ENCODE measurements at regions not wholly inside any gene's neighbourhood (a gene's known extent, or its start where the extent isn't known, plus 50 kb on each side); places are given as distances from the start of the nearest gene placed in this dataset.

DNA sequence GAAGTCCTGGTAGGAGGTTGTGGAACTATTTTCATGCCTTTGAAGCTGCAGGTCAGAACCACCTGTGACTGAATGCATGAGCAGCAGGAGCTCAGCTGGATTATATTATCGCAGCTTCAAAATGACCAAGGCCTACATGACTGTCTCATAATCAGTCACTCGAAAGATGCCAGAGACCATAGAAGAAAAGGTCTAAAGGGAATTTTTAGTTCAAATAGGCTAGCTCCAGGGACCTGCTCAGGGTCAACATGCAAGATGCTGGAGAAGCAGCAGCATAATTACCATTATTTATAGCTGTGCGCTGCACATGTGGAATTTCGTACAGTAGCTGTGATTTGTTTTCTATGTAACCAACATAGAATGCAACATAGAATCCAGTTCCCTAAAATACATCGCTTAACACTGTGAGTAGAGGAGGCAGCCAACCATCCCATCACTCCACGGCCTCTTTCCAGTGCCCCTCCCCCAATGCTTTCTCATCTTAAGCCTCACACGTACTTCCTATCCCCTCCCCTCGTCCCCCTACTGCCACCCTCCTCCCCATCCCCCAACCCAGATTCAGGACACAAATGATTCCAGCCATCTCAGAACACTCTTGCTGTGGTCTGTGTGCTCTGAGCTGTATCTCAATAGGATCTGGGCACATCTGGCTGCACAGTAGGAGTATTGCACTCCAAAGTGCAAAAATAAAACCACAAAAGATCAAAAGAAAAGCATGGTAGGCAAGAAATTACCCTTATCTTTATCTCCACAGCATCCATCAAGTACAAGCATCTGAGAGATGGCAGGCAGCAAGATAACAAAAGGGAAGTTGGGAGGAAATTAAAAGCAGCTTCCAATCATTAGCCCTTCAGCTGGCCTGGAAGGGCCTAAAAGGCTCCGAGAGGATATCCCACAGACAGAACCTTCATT lies 352.8 kb upstream of the SEMA6D start:
- no peak for DNase-seq (ENCODE audit: low read depth)

DNA sequence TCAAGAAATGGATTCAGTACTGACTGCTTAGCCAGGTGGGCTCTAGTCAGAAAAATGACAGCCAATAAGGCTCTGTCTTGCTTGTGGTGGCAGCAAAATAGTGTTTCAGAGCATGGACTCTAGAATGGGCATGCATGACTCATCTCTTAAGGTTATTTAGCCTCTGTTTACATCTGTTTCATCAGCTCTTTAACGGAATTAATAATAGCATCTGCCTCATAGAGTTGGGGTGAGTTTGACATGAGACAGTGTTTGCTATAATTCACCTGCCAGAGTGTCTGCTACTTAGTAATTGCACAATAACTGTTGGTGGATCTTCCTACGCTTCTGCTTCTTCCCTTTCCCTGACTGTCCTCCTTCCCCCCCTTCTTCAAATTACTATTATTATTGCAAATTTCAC lies 350.4 kb upstream of the SEMA6D start:
- no peak for DNase-seq (ENCODE audit: low read depth)

DNA sequence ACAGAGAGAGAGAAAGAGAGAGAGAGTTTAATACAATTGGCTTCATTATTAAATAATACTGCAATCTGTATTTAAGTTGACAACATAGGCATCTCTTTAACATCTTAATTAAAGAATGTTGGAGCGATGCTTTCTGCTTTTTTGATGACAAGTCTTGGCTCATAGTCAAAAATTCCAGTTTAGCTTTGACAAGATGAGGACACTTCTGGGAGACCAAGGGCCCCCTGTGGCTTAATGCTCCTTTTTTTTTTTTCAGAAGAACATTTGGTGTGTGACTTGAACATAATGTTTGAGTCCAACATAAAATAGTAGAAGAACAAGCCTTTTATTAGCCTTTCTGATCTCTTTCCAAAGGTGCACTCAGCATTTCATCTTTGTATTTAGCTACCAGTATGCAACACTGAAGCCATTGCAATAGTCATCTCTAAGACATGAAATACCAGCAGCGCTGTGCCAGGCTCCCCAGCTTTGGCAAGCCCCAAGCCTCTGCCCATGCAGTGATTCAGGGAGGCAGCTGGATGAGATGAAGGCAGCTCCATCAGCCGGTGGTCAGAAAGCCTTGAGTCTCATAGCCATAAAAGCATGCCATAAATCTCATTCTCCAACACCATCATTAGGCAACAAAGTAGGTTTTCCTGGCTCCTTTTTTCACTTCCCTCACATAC lies 349.4 kb upstream of the SEMA6D start:
- no peak for DNase-seq (ENCODE audit: low read depth)

DNA sequence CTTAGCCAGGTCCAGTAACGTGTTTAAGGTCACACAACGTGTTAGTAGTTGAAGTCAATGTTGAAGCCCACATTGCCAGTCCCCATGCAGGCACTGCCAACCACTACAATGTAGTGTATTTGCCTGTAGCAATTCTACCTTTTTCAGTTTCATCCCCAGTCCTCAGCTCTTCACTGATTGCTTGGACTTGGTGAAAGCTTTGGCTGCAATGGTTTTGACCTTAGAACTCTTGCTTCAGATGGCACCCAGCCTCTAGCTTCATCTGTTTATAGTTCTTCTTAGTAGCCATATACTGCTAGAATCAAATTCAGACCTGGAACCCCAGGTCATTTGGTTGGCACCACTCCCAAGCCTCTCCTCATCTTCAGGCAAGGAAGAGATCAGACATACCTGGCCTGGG lies 345.4 kb upstream of the SEMA6D start:
- no peak for DNase-seq (ENCODE audit: low read depth)

DNA sequence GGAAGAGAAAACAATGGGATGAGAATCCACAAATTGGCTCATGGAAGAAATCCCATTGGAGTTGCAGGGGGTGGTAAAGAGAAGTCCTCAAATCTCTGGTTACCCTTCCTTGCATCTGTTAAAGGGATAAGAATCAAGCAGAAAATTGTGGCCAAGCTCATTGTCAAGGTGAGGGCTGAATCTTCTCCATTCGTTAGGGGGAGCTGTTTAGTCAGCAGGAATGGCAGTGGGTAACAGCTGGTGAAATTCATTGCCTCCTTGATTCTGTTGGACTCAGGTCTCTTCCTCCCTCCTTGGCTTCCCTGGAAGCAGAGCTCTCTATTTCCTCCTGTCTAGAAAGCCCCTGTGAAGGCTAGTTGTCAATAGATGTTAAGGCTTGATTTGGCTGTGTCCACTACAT lies 343.1 kb upstream of the SEMA6D start:
- no peak for DNase-seq (ENCODE audit: low read depth)

DNA sequence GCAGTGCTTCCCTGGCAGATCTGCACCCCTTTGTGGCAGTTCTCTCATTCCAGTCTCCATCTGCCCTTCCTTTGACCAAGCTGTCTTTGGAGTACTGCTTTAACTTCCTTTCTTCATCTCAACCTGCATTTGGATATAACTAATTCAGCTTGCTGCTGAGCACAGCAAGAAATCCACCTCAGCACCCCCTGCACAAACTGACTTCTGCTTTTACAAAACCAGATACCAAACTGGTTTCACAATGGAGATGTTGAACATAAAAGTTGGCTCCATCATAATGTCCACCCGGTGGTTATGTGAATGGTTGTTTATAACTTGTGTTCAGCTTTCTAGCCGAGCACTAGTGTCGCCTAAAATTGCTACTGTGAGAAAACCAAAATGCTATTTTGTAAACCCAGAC lies 341.1 kb upstream of the SEMA6D start:
- DNase-seq (ENCODE audit: low read depth) = no peak

DNA sequence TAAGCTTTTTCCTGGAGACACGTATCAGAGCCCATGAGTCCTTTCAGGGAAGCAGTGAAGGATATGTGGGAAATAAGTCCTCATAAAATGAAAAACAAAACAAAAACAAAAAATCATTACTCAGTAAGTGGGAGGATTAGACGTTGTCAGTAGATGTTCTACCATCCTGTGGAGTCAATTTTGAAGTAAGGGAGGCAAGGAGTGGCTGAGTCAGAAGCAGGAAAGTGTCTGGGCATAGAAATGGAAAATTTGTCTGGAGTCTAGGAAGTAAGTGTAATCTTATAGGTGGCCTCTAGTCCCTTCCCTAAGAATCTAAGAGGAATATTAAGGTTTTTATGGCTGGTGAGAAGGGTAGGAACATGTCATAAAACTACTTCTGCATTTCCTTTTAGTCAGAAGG lies 339.8 kb upstream of the SEMA6D start:
- DNase-seq (ENCODE audit: low read depth) = no peak

DNA sequence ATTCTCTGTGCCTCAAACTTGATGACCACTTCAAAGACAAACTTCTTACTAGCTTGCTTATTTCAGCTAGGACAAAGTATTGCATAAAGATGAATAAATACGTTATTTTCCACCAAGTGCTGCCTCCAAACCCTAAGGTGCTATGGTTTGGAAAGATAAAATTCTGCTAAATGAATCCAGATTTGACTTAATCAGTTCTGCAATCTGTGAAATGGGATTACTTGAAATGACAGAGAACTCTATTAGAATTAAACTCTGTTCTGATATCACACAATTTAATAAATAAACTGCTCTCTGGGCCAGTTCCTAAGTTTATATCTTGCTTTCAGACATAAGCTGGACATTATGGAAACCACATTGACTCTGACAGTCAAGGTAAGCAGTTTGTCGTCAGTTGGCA lies 338.8 kb upstream of the SEMA6D start:
- no peak for DNase-seq (ENCODE audit: low read depth)

DNA sequence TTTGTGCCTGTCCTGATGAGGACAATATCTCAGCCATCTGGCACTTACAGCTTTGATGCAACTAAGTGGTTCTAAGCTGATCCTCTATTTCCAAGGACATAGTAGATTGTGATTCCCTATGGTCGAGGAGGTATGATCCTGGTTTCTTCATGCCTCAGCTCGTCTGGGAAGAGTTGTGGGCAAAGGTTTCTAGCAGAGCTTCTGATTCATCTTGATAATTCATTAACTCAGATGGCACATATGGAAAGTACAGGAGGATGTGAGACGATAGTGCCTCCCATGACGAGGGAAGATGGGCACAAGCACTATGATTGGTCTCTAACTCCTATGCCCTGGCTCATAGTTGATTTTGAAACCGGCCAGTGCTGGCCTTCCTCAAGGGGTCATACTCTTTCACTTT lies 334.2 kb upstream of the SEMA6D start:
- DNase-seq (ENCODE audit: low read depth) = no peak

DNA sequence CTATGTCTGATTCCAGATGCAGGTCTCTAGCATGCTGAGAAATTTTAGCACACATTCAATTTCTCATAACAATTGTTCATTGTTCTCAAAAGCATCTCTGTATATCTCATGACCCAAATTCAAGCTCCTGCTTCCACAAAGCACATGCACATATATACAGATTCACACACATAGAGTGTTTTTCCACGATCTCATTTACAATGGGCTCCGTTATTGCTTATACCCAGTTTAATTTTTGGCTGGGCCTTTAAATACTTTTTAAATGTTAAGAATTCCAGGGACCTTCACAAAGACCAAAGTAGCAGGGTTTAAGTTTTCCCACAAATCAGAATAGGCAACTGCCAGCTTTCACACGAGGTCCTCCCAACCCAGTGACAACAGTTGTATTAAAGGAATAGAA lies 333.5 kb upstream of the SEMA6D start:
- no peak for DNase-seq (ENCODE audit: low read depth)

DNA sequence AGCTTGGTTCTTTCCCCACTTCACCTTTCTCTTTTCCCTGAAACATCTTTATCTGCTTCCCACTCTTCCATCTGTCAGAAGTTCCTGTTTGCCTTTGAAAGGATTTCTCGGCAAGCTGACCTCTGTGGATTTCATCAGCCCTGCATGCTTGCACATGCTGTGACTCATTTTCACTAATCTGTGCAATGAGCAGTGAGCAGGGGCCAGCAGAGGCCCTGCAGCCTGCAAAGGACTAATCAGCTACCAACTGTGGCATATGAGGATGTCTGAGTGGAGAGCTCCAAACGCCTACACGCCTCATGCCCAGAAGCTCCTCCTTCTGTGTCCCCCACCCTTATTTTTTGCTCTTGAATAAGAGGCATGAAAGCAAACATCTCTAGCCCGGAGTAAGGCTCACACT lies 333.0 kb upstream of the SEMA6D start:
- DNase-seq (ENCODE audit: low read depth) = peak; percentile 55

DNA sequence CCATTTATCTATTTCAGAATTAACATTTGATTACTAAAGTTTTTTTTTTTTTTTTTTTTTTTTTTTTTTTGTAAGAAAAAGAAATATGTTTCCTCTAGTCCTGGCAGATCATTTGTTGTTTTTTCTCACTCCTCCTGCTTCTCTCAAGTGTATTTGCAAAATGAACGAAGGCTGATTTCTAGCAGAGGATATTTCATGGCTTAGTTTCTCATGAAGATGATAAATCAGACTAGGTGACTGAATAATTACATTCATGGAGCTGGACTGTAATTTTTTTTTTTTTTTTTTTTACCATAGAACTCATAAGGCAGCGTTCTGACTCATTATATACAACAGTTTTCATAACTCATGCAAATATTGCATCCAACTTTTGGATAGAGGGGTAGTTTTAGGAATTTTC lies 332.5 kb upstream of the SEMA6D start:
- no peak for DNase-seq (ENCODE audit: low read depth)

DNA sequence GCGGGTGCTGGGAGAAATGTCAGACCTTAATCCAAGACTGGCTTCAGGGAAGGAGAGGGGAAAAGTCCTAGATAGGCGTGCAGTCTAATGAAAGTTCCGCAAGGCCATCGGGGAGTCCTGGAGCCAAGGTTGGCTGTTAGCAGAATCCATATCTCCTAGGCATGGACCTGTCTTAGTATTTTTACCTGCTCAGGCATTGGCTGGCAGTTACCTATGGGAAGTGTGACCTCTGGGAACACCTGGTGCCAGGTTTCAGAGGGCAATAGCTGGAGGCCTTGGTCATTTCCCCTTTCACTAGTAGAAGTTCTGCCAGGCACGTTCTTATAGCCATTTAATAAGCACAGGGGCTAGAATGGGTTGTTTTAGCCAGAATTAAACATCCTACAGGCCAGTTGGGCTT lies 330.8 kb upstream of the SEMA6D start:
- no peak for DNase-seq (ENCODE audit: low read depth)

DNA sequence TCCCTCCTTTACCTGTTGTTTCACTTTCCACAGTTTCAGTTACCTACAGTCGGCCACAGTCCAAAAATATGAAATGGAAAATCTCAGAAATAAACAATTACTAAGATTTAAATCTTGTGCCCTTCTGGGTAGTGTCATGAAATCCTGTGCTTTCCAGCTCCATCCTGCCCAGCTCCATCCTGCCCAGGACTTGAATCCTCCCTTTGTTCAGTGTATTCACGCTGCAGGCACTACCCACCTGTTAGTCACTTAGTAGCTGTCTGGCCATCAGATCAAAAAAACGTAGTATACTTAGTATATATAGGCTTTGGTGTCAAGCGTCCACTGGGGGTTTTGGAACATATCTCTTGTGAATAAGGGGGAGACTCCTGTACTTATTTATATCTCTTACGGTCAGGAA lies 329.0 kb upstream of the SEMA6D start:
- DNase-seq (ENCODE audit: low read depth) = no peak

DNA sequence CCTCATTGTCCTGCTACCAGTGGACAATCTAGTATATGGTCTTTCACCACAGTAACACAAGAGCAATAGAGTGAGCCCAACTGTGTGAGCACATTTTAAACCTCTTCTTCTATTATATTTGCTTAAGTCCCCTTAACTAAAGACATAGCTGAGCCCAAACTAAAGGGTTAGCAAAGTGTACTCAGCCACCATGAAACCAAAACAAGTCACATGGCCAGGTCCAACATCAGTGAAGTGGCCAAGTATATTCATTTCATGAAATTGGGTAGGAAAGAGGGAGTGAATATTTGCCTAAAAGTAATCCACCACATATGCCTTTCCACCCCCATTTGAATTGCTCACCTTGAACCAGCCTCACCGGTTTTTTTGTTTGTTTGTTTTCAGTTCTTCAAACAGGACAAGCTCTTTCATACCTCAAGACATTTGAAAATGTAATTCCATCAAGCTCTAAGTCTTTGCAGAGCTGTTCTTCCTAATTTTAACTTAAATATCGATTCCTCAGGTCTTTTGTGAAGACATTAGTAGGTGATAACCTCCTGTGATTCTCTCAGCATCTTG lies 327.0 kb upstream of the SEMA6D start:
- no peak for DNase-seq (ENCODE audit: low read depth)

DNA sequence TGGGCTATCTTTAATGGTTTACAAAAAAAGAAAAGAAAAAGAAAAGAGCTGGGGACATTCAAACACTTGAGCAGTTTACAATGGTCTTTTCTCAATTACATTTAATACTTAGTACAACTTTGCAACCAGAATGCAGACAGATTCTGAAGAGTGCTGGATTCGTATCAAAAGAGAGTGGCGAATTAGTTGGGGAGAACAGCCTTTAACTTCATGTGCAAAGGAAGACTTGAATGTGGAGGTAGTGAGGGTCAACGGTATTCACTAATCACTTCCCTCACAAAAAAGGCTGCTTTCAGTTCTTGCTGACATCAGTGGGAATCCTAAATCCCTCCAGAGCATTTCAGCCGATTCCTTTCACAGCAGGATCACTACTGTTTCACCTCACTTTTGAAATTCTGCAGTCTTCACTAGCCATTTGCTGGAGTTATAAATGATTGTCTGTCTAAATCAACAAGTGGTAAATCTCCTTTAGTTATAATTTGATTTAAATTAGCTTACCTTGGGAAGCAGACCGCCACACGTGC lies 323.0 kb upstream of the SEMA6D start:
- no peak for DNase-seq (ENCODE audit: low read depth)

DNA sequence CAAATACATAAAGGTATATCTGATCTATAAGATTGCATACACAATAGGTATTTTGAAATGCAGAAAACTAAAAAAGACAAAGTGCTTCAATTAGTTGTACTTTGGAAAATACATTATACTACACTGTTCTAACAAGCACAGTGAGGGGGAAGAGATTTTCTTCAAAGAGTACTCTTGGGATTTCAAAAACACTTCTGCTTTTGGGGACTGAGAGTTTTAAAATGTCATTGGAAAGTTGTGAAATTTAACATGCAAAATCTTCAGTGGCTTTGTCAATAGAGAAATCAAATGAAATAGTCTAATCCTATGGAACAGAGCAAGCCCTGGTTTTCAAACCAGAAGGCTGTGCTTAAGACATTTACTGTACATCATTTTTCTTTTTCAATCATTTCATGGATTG lies 322.2 kb upstream of the SEMA6D start:
- no peak for DNase-seq (ENCODE audit: low read depth)

DNA sequence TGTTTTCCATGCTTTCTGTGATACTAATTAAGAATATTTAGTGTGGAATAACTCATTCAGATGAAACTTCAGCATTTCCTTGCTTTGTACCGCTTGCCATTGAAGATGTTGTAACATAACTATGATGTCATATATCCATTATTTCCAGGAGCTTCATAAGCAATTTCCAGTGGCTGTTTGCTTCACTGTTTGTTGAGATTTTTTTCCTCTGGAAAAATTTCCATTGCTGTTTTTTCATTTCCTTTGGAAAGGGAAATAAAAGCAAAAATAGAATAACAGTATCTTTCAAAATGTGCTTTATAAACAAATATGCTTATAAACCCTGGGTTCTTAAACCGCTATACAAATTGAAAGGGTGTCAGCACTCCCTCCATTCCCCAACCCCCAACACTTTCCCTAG lies 319.6 kb upstream of the SEMA6D start:
- no peak for DNase-seq (ENCODE audit: low read depth)

DNA sequence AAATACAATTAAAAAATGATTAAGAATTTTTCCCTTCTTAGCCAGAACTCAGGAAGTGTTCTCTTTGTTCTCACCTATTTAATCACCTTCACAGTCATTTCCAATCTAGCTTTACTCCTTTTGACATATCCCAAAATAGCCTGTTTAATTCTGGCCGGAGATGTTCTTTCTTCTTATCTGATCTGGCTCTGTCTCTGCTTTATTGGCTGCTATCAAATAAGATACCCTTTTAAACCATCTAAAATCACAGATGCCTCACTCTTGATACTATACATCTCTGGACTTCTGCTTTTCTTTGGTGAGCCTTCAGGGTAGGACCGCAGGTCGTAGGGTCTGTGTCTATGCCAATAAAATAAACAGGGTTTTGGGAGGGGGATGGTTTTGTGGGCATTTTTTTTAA lies 319.2 kb upstream of the SEMA6D start:
- no peak for DNase-seq (ENCODE audit: low read depth)

DNA sequence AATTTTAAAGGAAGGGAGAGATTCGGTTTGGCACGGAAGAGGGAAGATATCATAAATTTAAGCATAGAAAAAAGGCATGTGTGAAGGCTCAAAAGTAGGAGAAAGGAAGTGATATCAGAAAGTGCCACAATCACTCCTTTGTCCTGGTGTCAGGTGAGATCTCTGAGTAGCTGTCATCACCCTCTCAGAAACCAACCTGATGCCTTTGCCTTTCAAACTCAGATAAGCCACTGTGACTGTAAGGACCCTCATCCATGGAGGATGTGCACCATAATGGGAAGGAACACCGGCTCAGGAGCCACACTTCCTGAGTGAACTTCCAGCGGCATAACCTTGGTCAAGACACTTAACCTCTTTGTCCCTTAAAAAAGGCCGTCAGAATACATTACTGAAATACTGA lies 318.7 kb upstream of the SEMA6D start:
- DNase-seq (ENCODE audit: low read depth) = no peak

DNA sequence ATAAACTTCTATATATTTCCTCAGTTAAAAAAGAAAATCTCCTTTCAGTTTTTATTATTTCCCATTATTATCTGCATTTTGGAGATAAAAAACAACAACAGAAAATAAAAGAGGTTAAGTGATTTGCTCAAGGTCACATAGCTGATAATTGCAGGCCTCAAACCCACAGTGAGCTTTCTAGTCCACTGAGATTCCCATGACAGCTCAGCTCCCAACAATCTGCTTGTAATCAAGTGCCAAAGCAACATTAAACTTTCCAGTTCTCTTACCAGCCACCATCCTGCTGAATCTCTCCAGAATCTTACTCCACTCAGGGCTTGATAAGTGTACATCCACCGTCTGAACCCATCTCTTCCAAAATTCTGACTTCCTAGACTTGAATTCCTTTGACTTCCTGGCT lies 318.2 kb upstream of the SEMA6D start:
- DNase-seq (ENCODE audit: low read depth) = no peak

DNA sequence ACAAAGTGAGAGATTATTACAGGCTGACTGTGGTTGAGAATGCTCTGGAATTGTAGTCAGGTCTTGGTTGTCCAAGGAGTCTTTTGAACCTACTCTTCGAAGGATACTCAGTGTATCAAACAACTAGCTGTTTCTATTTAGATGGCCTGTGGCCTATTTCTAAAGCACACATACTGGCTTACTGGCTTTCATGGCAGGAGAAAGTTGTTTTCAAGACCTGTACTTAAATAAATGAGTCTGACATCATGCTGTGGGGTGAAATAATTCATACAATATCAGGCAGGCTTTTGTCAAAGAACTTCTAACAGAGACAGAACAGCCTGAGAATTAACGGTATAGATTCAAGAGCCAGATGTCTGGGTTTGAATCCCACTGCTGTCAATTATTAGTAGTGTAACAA lies 316.7 kb upstream of the SEMA6D start:
- no peak for DNase-seq (ENCODE audit: low read depth)

DNA sequence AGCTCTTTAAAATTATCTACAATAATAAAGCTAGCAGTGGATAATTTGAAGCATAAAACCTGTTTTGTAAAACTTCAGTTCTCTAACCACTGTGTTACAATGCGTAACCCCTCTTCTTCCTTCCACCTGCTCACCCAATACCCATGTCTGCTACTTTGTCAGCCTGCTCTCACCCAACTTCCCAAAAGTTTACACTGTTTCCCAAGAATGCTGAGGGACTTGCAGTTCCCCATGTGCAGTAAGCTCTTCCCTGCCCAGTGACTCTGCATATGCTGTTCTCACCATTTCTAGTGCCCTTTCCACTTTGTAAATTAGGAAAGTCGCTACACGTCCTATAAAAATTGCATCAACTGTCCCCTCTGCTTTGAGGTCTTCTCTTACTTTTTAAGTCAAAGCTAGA lies 315.9 kb upstream of the SEMA6D start:
- DNase-seq (ENCODE audit: low read depth) = no peak

Measured in RPMI7951 (cell line).